DND-41 (cell line): ENCODE measurements at regions not wholly inside any gene's neighbourhood (a gene's known extent, or its start where the extent isn't known, plus 50 kb on each side); places are given as distances from the start of the nearest gene placed in this dataset.

Experiments used
- CTCF ChIP-seq: IDR thresholded peaks from 2 replicates; pipeline ENCODE4 v1.5.1; 2012; ENCODE audit warnings: borderline replicate concordance, low read length, moderate library complexity, mild to moderate bottlenecking; ENCODE audit not compliant: poor library complexity, severe bottlenecking; ENCODE audit errors: extremely low read depth
- EZH2 ChIP-seq: IDR thresholded peaks from 3 replicates; pipeline ENCODE4 v1.6.1; 2012; ENCODE audit warnings: borderline replicate concordance, low read depth, mild to moderate bottlenecking, moderate library complexity, low read length, inconsistent platforms; ENCODE audit not compliant: severe bottlenecking

GRCh38 chr4:106507440-106507839 is 138.9 kb upstream of the GIMD1 start:
- TF ChIP-seq CTCF (no peak), EZH2 (no peak)
